Neural crest cell (in vitro differentiated cells): ENCODE measurements at regions not wholly inside any gene's neighbourhood (a gene's known extent, or its start where the extent isn't known, plus 50 kb on each side); places are given as distances from the start of the nearest gene placed in this dataset.

ENCODE experiments used
- DNase-seq: peaks from one replicate; pipeline ENCODE4 v3.0.0; 2021; ENCODE audit warnings: low read depth, mixed read lengths, low spot score
- H3K27ac Mint-ChIP-seq: one replicate; pipeline ENCODE4 v1.8.0; 2021; ENCODE audit warnings: mild to moderate bottlenecking, mixed read lengths; ENCODE audit not compliant: unreplicated experiment
- H3K27me3 Mint-ChIP-seq: 2 replicates; pipeline ENCODE4 v1.8.0; 2021; ENCODE audit warnings: low read depth, mild to moderate bottlenecking, mixed read lengths
- H3K36me3 Mint-ChIP-seq: 2 replicates; pipeline ENCODE4 v1.8.0; 2021; ENCODE audit warnings: low read depth, mild to moderate bottlenecking, mixed read lengths
- H3K4me1 Mint-ChIP-seq: 2 replicates; pipeline ENCODE4 v1.8.0; 2021; ENCODE audit warnings: mixed read lengths
- H3K4me3 Mint-ChIP-seq: one replicate; pipeline ENCODE4 v1.8.0; 2021; ENCODE audit warnings: mild to moderate bottlenecking, mixed read lengths
- H3K9me3 Mint-ChIP-seq: 2 replicates; pipeline ENCODE4 v1.8.0; 2021; ENCODE audit warnings: mixed read lengths
- TF ChIP-seq, protein P1 (sequence below): fragments of 200-600 bp; sonication (generic); conservative IDR thresholded peaks from 2 replicates; pipeline ENCODE4 v1.5.0; 2021; ENCODE audit warnings: antibody characterized with exemption, mild to moderate bottlenecking

DNA sequence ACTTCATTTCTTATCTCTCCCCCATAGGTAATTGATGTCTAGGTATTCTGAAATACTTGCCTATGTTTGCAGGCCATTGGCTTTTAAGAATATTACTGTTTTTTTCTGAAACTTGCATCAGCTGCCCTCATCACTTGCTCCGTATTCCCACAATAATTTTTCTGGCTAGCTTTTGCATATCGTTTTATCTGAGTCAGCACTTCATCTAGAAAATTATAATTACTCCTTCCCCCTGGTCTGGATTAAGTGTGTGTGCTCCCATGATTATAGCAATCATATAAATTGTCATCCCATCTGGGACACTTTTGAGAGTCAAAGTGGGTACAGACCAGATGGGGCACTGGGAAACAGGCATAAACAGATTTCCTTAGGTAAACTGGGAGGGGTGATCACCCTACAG is 583.2 kb upstream of the B3GALT2 start:
- Mint-ChIP-seq H3K36me3 (no peaks in the 10 kb centered on the region), H3K4me1 (peaks cover 7% of the 10 kb centered on the region), H3K4me3 (no peak overlapping the region), H3K9me3 (peaks cover 3% of the 10 kb centered on the region), H3K27me3 (no peaks in the 10 kb centered on the region), H3K27ac (no peak overlapping the region)
- TF ChIP-seq, protein P1, sequence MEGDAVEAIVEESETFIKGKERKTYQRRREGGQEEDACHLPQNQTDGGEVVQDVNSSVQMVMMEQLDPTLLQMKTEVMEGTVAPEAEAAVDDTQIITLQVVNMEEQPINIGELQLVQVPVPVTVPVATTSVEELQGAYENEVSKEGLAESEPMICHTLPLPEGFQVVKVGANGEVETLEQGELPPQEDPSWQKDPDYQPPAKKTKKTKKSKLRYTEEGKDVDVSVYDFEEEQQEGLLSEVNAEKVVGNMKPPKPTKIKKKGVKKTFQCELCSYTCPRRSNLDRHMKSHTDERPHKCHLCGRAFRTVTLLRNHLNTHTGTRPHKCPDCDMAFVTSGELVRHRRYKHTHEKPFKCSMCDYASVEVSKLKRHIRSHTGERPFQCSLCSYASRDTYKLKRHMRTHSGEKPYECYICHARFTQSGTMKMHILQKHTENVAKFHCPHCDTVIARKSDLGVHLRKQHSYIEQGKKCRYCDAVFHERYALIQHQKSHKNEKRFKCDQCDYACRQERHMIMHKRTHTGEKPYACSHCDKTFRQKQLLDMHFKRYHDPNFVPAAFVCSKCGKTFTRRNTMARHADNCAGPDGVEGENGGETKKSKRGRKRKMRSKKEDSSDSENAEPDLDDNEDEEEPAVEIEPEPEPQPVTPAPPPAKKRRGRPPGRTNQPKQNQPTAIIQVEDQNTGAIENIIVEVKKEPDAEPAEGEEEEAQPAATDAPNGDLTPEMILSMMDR, result no peak
- no peak for DNase-seq

DNA sequence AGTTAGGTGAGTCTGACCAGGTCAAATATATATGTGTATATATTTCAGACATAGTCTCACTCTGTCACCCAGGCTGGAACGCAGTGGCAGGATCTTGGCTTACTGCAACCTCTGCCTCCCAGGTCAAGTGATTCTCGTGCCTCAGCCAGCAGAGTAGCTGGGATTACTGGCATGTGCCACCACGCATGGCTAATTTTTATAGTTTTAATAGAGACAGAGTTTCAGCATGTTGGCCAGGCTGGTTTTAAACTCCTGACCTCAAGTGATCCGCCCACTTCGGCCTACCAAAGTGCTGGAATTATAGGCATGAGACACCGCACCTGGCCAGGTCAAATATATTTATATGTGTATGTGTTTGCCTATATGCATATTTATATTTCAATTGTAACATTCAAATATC is 581.5 kb upstream of the B3GALT2 start:
- TF ChIP-seq, protein P1, result no peak
- Mint-ChIP-seq H3K4me3 (no peak overlapping the region), H3K4me1 (peaks cover 10% of the 10 kb centered on the region), H3K9me3 (no peaks in the 10 kb centered on the region), H3K36me3 (no peaks in the 10 kb centered on the region), H3K27ac (no peak overlapping the region), H3K27me3 (no peaks in the 10 kb centered on the region)
- DNase-seq, result no peak

DNA sequence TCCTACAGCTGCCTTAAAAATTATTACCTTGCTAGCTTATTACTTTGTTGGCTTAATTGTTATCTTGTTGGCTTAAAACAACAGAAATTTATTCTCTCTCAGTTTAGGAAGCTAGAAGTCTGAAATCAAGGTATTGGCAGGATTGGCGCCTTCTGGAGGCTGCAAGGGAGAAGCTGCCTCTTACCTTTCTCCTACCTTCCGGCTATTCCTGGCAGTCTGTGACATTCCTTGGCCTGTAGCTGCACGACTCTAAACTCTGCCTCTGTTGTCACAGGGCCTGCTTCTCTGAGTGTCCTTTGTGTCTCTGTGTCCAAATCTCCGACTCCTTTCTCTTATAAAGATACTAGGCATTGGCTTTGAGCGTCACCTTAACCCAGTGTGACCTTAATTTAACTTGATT is 579.9 kb upstream of the B3GALT2 start:
- Mint-ChIP-seq H3K4me1 (peaks cover 12% of the 10 kb centered on the region), H3K27ac (no peak overlapping the region), H3K27me3 (no peaks in the 10 kb centered on the region), H3K36me3 (no peaks in the 10 kb centered on the region), H3K4me3 (no peak overlapping the region), H3K9me3 (no peaks in the 10 kb centered on the region)
- TF ChIP-seq, protein P1, result no peak
- no peak for DNase-seq

DNA sequence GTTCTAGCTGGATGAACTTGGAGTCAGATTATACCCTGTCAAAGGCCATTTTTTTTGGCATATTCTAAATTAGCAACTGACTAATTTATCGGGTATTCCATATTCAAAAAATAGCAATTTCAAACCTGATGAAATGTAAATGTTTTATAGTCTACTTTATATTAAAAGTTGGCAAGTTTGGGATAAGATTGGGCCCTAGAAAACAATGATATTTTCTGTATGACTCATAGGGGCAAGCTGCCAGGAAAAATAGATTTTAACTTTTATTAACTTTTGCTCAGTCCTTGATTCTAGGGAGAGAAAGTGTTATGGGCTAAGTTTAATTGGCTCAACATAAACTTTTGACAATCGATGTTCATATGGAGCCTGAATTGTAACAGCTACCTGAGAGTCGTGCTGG is 576.9 kb upstream of the B3GALT2 start:
- H3K4me1 Mint-ChIP-seq, result peaks cover 5% of the 10 kb centered on the region
- H3K36me3 Mint-ChIP-seq, result no peaks in the 10 kb centered on the region
- TF ChIP-seq, protein P1, result no peak
- no peak overlapping the region for H3K4me3 Mint-ChIP-seq
- H3K9me3 Mint-ChIP-seq, result no peaks in the 10 kb centered on the region
- DNase-seq, result no peak
- H3K27ac Mint-ChIP-seq, result no peak overlapping the region
- H3K27me3 Mint-ChIP-seq, result no peaks in the 10 kb centered on the region

DNA sequence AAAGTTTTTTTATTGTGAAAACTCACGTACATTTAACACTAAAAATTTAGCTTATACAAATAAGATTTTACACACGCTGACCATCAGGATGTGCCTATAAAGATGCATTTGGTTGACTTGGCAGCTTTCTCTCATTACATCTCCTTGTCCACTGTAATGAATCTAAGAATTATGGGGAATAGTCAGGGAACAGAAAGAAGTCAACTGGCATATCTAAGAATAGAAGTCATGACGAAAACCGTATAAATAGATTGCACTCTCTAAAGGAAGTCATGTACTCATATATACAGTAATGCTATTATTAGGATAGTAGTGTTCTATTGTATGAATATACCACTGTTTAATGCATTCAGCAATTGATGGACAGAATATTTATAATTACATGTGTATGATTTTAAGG is 575.8 kb upstream of the B3GALT2 start:
- Mint-ChIP-seq H3K27me3 (no peaks in the 10 kb centered on the region), H3K9me3 (no peaks in the 10 kb centered on the region), H3K4me1 (peaks cover 5% of the 10 kb centered on the region), H3K27ac (no peak overlapping the region), H3K36me3 (no peaks in the 10 kb centered on the region), H3K4me3 (no peak overlapping the region)
- DNase-seq, result no peak
- TF ChIP-seq, protein P1, result no peak

DNA sequence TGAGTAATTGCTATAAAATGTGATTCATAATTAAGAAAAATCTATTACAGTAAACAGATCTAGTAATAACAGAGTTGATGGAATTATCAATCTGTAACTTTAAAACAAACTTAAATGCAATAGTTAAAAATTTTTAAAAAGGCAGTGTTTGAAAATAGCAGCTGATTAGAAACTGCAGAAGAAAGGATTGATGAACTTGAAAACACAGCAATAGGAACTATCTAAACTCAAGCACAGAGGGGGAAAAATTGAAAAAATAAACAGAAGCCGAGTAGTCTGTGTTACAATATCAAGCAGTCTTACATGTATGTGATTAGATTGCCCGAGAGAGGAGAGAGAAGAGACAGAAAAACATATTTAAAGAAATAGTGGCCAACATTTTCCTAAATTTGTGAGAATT is 569.0 kb upstream of the B3GALT2 start:
- Mint-ChIP-seq H3K9me3 (peaks cover 7% of the 10 kb centered on the region), H3K4me1 (peaks cover 4% of the 10 kb centered on the region), H3K27me3 (no peaks in the 10 kb centered on the region), H3K36me3 (no peaks in the 10 kb centered on the region), H3K27ac (no peak overlapping the region), H3K4me3 (no peak overlapping the region)
- DNase-seq, result no peak
- TF ChIP-seq, protein P1, result no peak
